A549 (cell line): ENCODE measurements at regions not wholly inside any gene's neighbourhood (a gene's known extent, or its start where the extent isn't known, plus 50 kb on each side); places are given as distances from the start of the nearest gene placed in this dataset.

ENCODE experiments used
- ATAC-seq, 2 experiments: fragments of 200-7000 bp in 1 of 2; fragments of >200 bp in 1 of 2; cut with Nextera tagmentation in 1 of 2; cut with Tn5 transposase in 1 of 2; 3 replicates each; pipeline versions ENCODE4 v1.8.0 to v1.9.1; 2018 to 2020; ENCODE audit warnings: mild to moderate bottlenecking in 1 of 2, moderate library complexity in 1 of 2
- CTCF ChIA-PET: fragments of 300-600 bp; sonication (Branson Sonifier 250); formaldehyde crosslinking; extraction: SDS; loops from one replicate; lab custom pipeline; 2021; ENCODE audit warnings: antibody characterized with exemption, inconsistent platforms; lab: Yijun Ruan, JAX
- POLR2A ChIA-PET: fragments of 350-600 bp; formaldehyde crosslinking; extraction: SDS; loops from one replicate; lab custom pipeline; 2021; ENCODE audit warnings: antibody characterized with exemption, inconsistent platforms; lab: Yijun Ruan, JAX
- DNase-seq, 2 experiments: peaks; one replicate each; pipeline versions ENCODE4 v3.0.0 to v3.0.0-alpha.2; 2011 to 2016; ENCODE audit warnings: low read depth in 1 of 2, low spot score in 1 of 2
- FAIRE-seq: peaks from 2 replicates; lab custom pipeline; 2011; peaks lifted over from hg19 to GRCh38; lab: Jason Lieb, UNC
- H3K27ac ChIP-seq, 2 experiments: fragments of >200 bp; sonication (Bioruptor Twin); formaldehyde crosslinking; 3 replicates each; pipeline ENCODE4 v1.5.1; 2016 to 2017
- H3K4me1 ChIP-seq: fragments of >200 bp; sonication (Bioruptor Twin); formaldehyde crosslinking; 3 replicates; pipeline ENCODE4 v1.6.1; 2016
- H3K4me2 ChIP-seq: fragments of >200 bp; sonication (Bioruptor Twin); formaldehyde crosslinking; 3 replicates; pipeline ENCODE4 v1.6.1; 2016
- H3K4me3 ChIP-seq: fragments of >200 bp; sonication (Bioruptor Twin); formaldehyde crosslinking; 3 replicates; pipeline ENCODE4 v1.5.1; 2016
- H3K9me3 ChIP-seq: fragments of >200 bp; sonication (Bioruptor Twin); formaldehyde crosslinking; 3 replicates; pipeline ENCODE4 v1.6.1; 2016
- CBX2 ChIP-seq: fragments of 200-600 bp; sonication (generic); IDR thresholded peaks from 2 replicates; pipeline ENCODE4 v1.6.1; 2016; ENCODE audit warnings: low read depth, mild to moderate bottlenecking, borderline replicate concordance
- CHD4 ChIP-seq: fragments of 200-600 bp; sonication (generic); IDR thresholded peaks from 2 replicates; pipeline ENCODE4 v1.6.1; 2016; ENCODE audit warnings: antibody characterized with exemption, mild to moderate bottlenecking, borderline replicate concordance
- CTCF ChIP-seq: fragments of >200 bp; sonication (Bioruptor Twin); formaldehyde crosslinking; IDR thresholded peaks from 3 replicates; pipeline ENCODE4 v1.5.1; 2016
- EHMT2 ChIP-seq: fragments of 200-600 bp; sonication (generic); IDR thresholded peaks from 2 replicates; pipeline ENCODE4 v1.6.1; 2016; ENCODE audit warnings: antibody characterized with exemption, low read depth, mild to moderate bottlenecking, moderate library complexity
- FOSB ChIP-seq: fragments of 250-450 bp; sonication (Bioruptor Pico); IDR thresholded peaks from 2 replicates; pipeline ENCODE4 v1.5.0; 2020; ENCODE audit warnings: mild to moderate bottlenecking, moderate library complexity
- HDAC2 ChIP-seq: fragments of 200-600 bp; sonication (generic); IDR thresholded peaks from 2 replicates; pipeline ENCODE4 v1.6.1; 2016
- HEYL ChIP-seq: fragments of 250-450 bp; sonication (Bioruptor Pico); IDR thresholded peaks from 2 replicates; pipeline ENCODE4 v1.8.0; 2021; ENCODE audit warnings: mild to moderate bottlenecking, moderate library complexity
- HOXB5 ChIP-seq: fragments of 250-450 bp; sonication (Bioruptor Pico); IDR thresholded peaks from 2 replicates; pipeline ENCODE4 v1.5.0; 2020; ENCODE audit warnings: mild to moderate bottlenecking, moderate library complexity
- KDM1A ChIP-seq: fragments of 200-600 bp; sonication (generic); IDR thresholded peaks from 2 replicates; pipeline ENCODE4 v1.6.1; 2016; ENCODE audit warnings: low read depth, mild to moderate bottlenecking
- PHF8 ChIP-seq: fragments of 200-600 bp; sonication (generic); IDR thresholded peaks from 2 replicates; pipeline ENCODE4 v1.6.1; 2016; ENCODE audit warnings: low read depth, mild to moderate bottlenecking, antibody characterized with exemption, moderate library complexity, borderline replicate concordance
- POLR2A ChIP-seq: IDR thresholded peaks from 2 replicates; pipeline ENCODE4 v1.6.1; 2012; ENCODE audit warnings: mild to moderate bottlenecking, low read length
- REST ChIP-seq: fragments of 200-600 bp; sonication (generic); IDR thresholded peaks from 2 replicates; pipeline ENCODE4 v1.6.1; 2016; ENCODE audit warnings: antibody characterized with exemption, mild to moderate bottlenecking, moderate library complexity
- SMC3 ChIP-seq: fragments of >200 bp; sonication (Bioruptor Twin); formaldehyde crosslinking; IDR thresholded peaks from 3 replicates; pipeline ENCODE4 v1.6.1; 2018; ENCODE audit warnings: inconsistent platforms
- WGBS: methylation state at CpG from one replicate; pipeline ENCODE4 v1.1.6; 2017; ENCODE audit errors: missing lambda C conversion rate; 5-methylcytosine and 5-hydroxymethylcytosine counted together
- TF ChIP-seq, protein P1 (sequence below): IDR thresholded peaks from 2 replicates; pipeline ENCODE4 v1.6.1; 2012
- TF ChIP-seq, protein P2 (sequence below): IDR thresholded peaks from 2 replicates; pipeline ENCODE4 v1.6.1; 2012; ENCODE audit warnings: low read depth, borderline replicate concordance

- ChIA-PET POLR2A (no interaction called here), CTCF (no interaction called here)
- 67% methylated on average over 13 of the region's 13 CpGs for WGBS
- H3K4me3 ChIP-seq: no peak overlapping the region
- no peak for TF ChIP-seq PHF8
- DNase-seq (no peak), ATAC-seq (peak in 1 of 2 experiments; percentile 28; a peak in 1 of 6 replicates), FAIRE-seq (no peak)
- H3K27ac ChIP-seq: no peak overlapping the region
- no peak overlapping the region for H3K4me2 ChIP-seq
- H3K9me3 ChIP-seq: no peaks in the 10 kb centered on the region
- no peaks in the 10 kb centered on the region for H3K4me1 ChIP-seq
These were observed 120.1 kb downstream of the CYP26B1 start for GRCh38 chr2:72027426-72028161.

DNA sequence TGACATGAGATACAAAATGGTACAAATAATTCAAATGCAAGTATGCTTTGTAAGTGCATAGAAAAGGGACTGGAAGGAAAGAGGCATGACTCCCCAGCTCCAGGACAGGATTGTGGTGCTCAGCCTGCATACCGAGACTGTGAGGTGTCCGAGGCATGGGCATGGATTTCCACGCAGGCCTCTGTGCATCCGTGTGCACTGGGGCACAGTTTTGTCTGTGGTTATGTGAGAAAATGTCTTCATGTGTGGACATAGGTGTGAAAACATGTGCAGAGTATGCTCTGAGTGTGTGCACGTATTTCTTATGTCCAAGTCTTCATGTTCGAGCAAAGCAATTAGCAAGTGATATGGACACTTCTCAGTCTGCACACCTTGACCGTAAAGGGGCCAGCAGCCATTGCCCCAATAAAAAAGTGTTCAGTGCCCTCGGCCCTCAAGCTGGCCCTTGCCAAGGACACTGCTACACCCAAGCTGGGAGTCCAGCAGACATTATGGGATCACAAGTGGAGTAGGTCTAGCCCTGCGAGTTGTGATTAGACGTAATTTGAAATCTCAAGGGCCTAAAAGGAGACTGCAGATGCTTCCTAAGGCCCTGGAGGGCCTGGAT is 120.7 kb downstream of the CYP26B1 start:
- Histone ChIP-seq H3K4me3 (no peak overlapping the region), H3K9me3 (no peaks in the 10 kb centered on the region), H3K4me2 (no peak overlapping the region), H3K4me1 (no peaks in the 10 kb centered on the region)
- CTCF ChIA-PET: no interaction called here
- 72% methylated on average over 10 of the region's 10 CpGs for WGBS
- POLR2A ChIA-PET: no interaction called here
- no peak for ATAC-seq
- TF ChIP-seq, protein P1, sequence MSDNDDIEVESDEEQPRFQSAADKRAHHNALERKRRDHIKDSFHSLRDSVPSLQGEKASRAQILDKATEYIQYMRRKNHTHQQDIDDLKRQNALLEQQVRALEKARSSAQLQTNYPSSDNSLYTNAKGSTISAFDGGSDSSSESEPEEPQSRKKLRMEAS: no peak
- TF ChIP-seq POLR2A: no peak
- no peak for TF ChIP-seq SMC3
- TF ChIP-seq HOXB5 (CRISPR knock-in tag): no peak
- TF ChIP-seq, protein P2, sequence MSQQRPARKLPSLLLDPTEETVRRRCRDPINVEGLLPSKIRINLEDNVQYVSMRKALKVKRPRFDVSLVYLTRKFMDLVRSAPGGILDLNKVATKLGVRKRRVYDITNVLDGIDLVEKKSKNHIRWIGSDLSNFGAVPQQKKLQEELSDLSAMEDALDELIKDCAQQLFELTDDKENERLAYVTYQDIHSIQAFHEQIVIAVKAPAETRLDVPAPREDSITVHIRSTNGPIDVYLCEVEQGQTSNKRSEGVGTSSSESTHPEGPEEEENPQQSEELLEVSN: no peak
- no peak for TF ChIP-seq HEYL (CRISPR knock-in tag)
- TF ChIP-seq REST: no peak
- no peak for TF ChIP-seq HDAC2
- TF ChIP-seq FOSB (CRISPR knock-in tag): no peak
- TF ChIP-seq EHMT2: no peak
- TF ChIP-seq CBX2: no peak
- TF ChIP-seq KDM1A: no peak
- TF ChIP-seq CHD4: no peak
- TF ChIP-seq, all 56 proteins: peak for 0
- DNase-seq (no peak), FAIRE-seq (no peak)
- no peak overlapping the region for H3K27ac ChIP-seq

- Histone ChIP-seq H3K4me3 (no peak overlapping the region), H3K4me1 (no peaks in the 10 kb centered on the region), H3K27ac (no peak overlapping the region), H3K9me3 (no peaks in the 10 kb centered on the region), H3K4me2 (no peak overlapping the region)
- TF ChIP-seq CTCF: no peak
- POLR2A ChIA-PET: no interaction called here
- FAIRE-seq: no peak
- no peak for DNase-seq
- ATAC-seq: no peak
- CTCF ChIA-PET: no interaction called here
- WGBS: 69% methylated on average over 16 of the region's 16 CpGs
These were observed 123.0 kb downstream of the CYP26B1 start for GRCh38 chr2:72024451-72025175.
